SK-N-SH (cell line): ENCODE measurements at regions not wholly inside any gene's neighbourhood (a gene's known extent, or its start where the extent isn't known, plus 50 kb on each side); places are given as distances from the start of the nearest gene placed in this dataset.

ENCODE experiments used
- CHD2 ChIP-seq: fragments of 150-350 bp; IDR thresholded peaks from 2 replicates; pipeline ENCODE4 v1.6.1; 2018; ENCODE audit warnings: low read length; ENCODE audit not compliant: partially characterized antibody
- EP300 ChIP-seq, 2 experiments: IDR thresholded peaks; 2 replicates each; pipeline versions ENCODE4 v1.4.0 to v1.6.1; 2012; ENCODE audit warnings: borderline replicate concordance in 1 of 2, low read depth in 1 of 2, low read length in 1 of 2
- EZH2phosphoT487 ChIP-seq: fragments of 200-600 bp; sonication (generic); IDR thresholded peaks from 2 replicates; pipeline ENCODE4 v1.6.1; 2017; ENCODE audit warnings: low read depth, mixed run types, mild to moderate bottlenecking, antibody characterized with exemption, moderate library complexity, borderline replicate concordance
- FOXJ3 ChIP-seq: sonication (generic); formaldehyde crosslinking; IDR thresholded peaks from 2 replicates; pipeline ENCODE4 v1.5.1; 2020; ENCODE audit warnings: mild to moderate bottlenecking, missing genetic modification reagents
- GABPA ChIP-seq: IDR thresholded peaks from 2 replicates; pipeline ENCODE4 v1.4.0; 2012; ENCODE audit warnings: low read depth, mild to moderate bottlenecking
- MXI1 ChIP-seq: IDR thresholded peaks from 2 replicates; pipeline ENCODE4 v1.6.1; 2012; ENCODE audit warnings: mild to moderate bottlenecking, low read depth, low read length, improper control_type of control experiment
- NFIC ChIP-seq: IDR thresholded peaks from 2 replicates; pipeline ENCODE4 v1.4.0; 2012; ENCODE audit warnings: borderline replicate concordance
- POLR2AphosphoS5 ChIP-seq: IDR thresholded peaks from 2 replicates; pipeline ENCODE4 v1.6.1; 2012; ENCODE audit warnings: low read depth, low read length
- RCOR1 ChIP-seq: fragments of 150-350 bp; IDR thresholded peaks from 2 replicates; pipeline ENCODE4 v1.6.1; 2017; ENCODE audit warnings: antibody characterized with exemption, low read length
- SIN3A ChIP-seq: IDR thresholded peaks from 2 replicates; pipeline ENCODE4 v1.6.1; 2012; ENCODE audit warnings: low read depth, mild to moderate bottlenecking, low read length, moderate library complexity, borderline replicate concordance
- YY1 ChIP-seq: IDR thresholded peaks from 2 replicates; pipeline ENCODE4 v1.4.0; 2012; ENCODE audit warnings: low read depth, mild to moderate bottlenecking
- TF ChIP-seq, protein P1 (sequence below): fragments of 200-600 bp; sonication (generic); IDR thresholded peaks from 2 replicates; pipeline ENCODE4 v1.6.1; 2017; ENCODE audit warnings: antibody characterized with exemption, mild to moderate bottlenecking, moderate library complexity
- TF ChIP-seq, protein P2 (sequence below): IDR thresholded peaks from 2 replicates; pipeline ENCODE4; 2012
- TF ChIP-seq, protein P3 (sequence below): IDR thresholded peaks from 2 replicates; pipeline ENCODE4 v1.4.0; 2012; ENCODE audit warnings: low read depth, borderline replicate concordance

DNA sequence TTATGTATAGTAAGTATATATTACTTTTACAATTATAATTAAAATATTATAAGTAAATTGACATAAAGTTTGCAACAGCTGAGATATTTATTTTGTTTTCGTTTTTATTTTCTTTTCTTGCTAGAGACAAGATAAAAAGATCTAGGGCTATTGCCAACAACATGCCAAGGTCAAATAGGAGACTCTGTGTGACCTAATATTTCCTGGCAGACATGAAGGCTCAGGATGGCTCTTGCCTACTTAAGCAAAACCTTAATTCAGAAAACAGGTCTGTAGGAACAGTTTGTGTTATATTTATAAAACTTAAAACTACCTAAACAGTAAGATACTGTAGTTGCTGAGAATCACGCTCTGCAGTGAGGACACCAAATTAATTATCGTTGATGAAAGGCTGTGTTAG is 145.2 kb downstream of the RFC3 start:
- TF ChIP-seq, protein P1, sequence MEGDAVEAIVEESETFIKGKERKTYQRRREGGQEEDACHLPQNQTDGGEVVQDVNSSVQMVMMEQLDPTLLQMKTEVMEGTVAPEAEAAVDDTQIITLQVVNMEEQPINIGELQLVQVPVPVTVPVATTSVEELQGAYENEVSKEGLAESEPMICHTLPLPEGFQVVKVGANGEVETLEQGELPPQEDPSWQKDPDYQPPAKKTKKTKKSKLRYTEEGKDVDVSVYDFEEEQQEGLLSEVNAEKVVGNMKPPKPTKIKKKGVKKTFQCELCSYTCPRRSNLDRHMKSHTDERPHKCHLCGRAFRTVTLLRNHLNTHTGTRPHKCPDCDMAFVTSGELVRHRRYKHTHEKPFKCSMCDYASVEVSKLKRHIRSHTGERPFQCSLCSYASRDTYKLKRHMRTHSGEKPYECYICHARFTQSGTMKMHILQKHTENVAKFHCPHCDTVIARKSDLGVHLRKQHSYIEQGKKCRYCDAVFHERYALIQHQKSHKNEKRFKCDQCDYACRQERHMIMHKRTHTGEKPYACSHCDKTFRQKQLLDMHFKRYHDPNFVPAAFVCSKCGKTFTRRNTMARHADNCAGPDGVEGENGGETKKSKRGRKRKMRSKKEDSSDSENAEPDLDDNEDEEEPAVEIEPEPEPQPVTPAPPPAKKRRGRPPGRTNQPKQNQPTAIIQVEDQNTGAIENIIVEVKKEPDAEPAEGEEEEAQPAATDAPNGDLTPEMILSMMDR: no peak
- TF ChIP-seq FOXJ3 (CRISPR knock-in tag) (no peak), POLR2AphosphoS5 (no peak), EP300 (IDR thresholded peaks at IDR 0.05; ENCODE audit: borderline replicate concordance in 1 of 2, low read depth in 1 of 2, low read length in 1 of 2) (no peak), EZH2phosphoT487 (no peak), RCOR1 (no peak), MXI1 (no peak), NFIC (no peak), CHD2 (no peak), GABPA (no peak), SIN3A (no peak), YY1 (no peak)
- TF ChIP-seq, protein P2, sequence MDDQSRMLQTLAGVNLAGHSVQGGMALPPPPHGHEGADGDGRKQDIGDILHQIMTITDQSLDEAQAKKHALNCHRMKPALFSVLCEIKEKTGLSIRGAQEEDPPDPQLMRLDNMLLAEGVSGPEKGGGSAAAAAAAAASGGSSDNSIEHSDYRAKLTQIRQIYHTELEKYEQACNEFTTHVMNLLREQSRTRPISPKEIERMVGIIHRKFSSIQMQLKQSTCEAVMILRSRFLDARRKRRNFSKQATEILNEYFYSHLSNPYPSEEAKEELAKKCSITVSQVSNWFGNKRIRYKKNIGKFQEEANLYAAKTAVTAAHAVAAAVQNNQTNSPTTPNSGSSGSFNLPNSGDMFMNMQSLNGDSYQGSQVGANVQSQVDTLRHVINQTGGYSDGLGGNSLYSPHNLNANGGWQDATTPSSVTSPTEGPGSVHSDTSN: no peak
- TF ChIP-seq, protein P3, sequence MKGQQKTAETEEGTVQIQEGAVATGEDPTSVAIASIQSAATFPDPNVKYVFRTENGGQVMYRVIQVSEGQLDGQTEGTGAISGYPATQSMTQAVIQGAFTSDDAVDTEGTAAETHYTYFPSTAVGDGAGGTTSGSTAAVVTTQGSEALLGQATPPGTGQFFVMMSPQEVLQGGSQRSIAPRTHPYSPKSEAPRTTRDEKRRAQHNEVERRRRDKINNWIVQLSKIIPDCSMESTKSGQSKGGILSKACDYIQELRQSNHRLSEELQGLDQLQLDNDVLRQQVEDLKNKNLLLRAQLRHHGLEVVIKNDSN: no peak
